PC-9 (cell line): ENCODE measurements at regions not wholly inside any gene's neighbourhood (a gene's known extent, or its start where the extent isn't known, plus 50 kb on each side); places are given as distances from the start of the nearest gene placed in this dataset.

Experiments used
- BruUV-seq: library from RNA; stranded (reverse); fragments of 400-500 nt; replicated peaks from 2 replicates; lab custom pipeline; 2021; lab: Mats Ljungman, UMichigan
- CTCF ChIA-PET: fragments of 300-600 bp; sonication (Branson Sonifier 250); formaldehyde crosslinking; loops from one replicate; lab custom pipeline; 2022; ENCODE audit warnings: antibody characterized with exemption; lab: Charles Lee
- POLR2A ChIA-PET: fragments of 300-600 bp; sonication (Branson Sonifier 250); formaldehyde crosslinking; loops from one replicate; lab custom pipeline; 2022; ENCODE audit warnings: antibody characterized with exemption; ENCODE audit not compliant: unreplicated experiment; lab: Charles Lee
- DNase-seq, 2 experiments: peaks; one replicate each; pipeline versions ENCODE4 v3.0.0 to v3.0.0-alpha.2; 2015 to 2022; ENCODE audit warnings: mixed read lengths in 1 of 2
- H2AFZ ChIP-seq: fragments of 200-600 bp; sonication (generic); 2 replicates; pipeline ENCODE4 v1.8.1; 2017; ENCODE audit warnings: antibody characterized with exemption
- H3F3A ChIP-seq: fragments of 200-600 bp; sonication (generic); 2 replicates; pipeline ENCODE4 v1.8.1; 2017; ENCODE audit warnings: antibody characterized with exemption, mild to moderate bottlenecking, low read depth; ENCODE audit not compliant: insufficient read depth
- H3K27ac ChIP-seq: fragments of 200-600 bp; sonication (generic); 2 replicates; pipeline ENCODE4 v1.6.1; 2016; ENCODE audit warnings: mixed run types
- H3K27me3 ChIP-seq: fragments of 200-600 bp; sonication (generic); 2 replicates; pipeline ENCODE4 v1.6.1; 2016; ENCODE audit warnings: low read depth, mixed run types; ENCODE audit not compliant: insufficient read depth
- H3K36me3 ChIP-seq: fragments of 200-600 bp; sonication (generic); 2 replicates; pipeline ENCODE4 v1.6.1; 2016; ENCODE audit warnings: low read depth, mixed run types
- H3K4me1 ChIP-seq: fragments of 200-600 bp; sonication (generic); replicated peaks from 2 replicates; pipeline ENCODE4 v1.6.1; 2016; ENCODE audit warnings: mixed run types; ENCODE audit not compliant: insufficient read depth
- H3K4me2 ChIP-seq: fragments of 200-600 bp; sonication (generic); 2 replicates; pipeline ENCODE4 v1.6.1; 2017; ENCODE audit warnings: mixed run types
- H3K4me3 ChIP-seq: fragments of 200-600 bp; sonication (generic); 2 replicates; pipeline ENCODE4 v1.6.1; 2016; ENCODE audit warnings: mixed run types
- H3K79me2 ChIP-seq: fragments of 200-600 bp; sonication (generic); 2 replicates; pipeline ENCODE4 v1.6.1; 2017; ENCODE audit warnings: low read depth, mixed run types
- H3K9me2 ChIP-seq: fragments of 200-600 bp; sonication (generic); 2 replicates; pipeline ENCODE4 v1.8.1; 2017; ENCODE audit warnings: mild to moderate bottlenecking; ENCODE audit not compliant: insufficient read depth
- H3K9me3 ChIP-seq: fragments of 200-600 bp; sonication (generic); 2 replicates; pipeline ENCODE4 v1.8.1; 2016; ENCODE audit warnings: low read depth; ENCODE audit not compliant: insufficient read depth
- H4K20me1 ChIP-seq: fragments of 200-600 bp; sonication (generic); 2 replicates; pipeline ENCODE4 v1.8.1; 2017; ENCODE audit not compliant: insufficient read depth
- EZH2 ChIP-seq: fragments of 200-600 bp; sonication (generic); IDR thresholded peaks from 2 replicates; pipeline ENCODE4 v1.8.0; 2017; ENCODE audit warnings: antibody characterized with exemption, low read depth
- intact Hi-C: fragments of 100-400 bp; cut with micrococcal nuclease; formaldehyde crosslinking; loops from one replicate; pipeline ENCODE4 v1.10.0; 2022; ENCODE audit not compliant: unreplicated experiment
- TF ChIP-seq, protein P1 (sequence below): fragments of 200-600 bp; sonication (generic); conservative IDR thresholded peaks from 2 replicates; pipeline ENCODE4 v1.6.1; 2017; ENCODE audit warnings: mixed run types, antibody characterized with exemption, mild to moderate bottlenecking, moderate library complexity

GRCh38 chr1:88013485-88013884, 670.6 kb upstream of the PKN2 start:
- H3K9me2 ChIP-seq, result no peaks in the 10 kb centered on the region
- H3F3A ChIP-seq, result no peaks in the 10 kb centered on the region; the same call in 1 of the 2 replicates
- H3K36me3 ChIP-seq, result no peaks in the 10 kb centered on the region
- DNase-seq, result peak in 1 of 2 experiments; percentile 38
- POLR2A ChIA-PET, result no interaction called here
- no TSS peak for BruUV-seq
- intact Hi-C loops, result no loop called here
- H3K4me1 ChIP-seq, result peaks cover 15% of the 10 kb centered on the region
- no peak for TF ChIP-seq EZH2
- TF ChIP-seq, protein P1, sequence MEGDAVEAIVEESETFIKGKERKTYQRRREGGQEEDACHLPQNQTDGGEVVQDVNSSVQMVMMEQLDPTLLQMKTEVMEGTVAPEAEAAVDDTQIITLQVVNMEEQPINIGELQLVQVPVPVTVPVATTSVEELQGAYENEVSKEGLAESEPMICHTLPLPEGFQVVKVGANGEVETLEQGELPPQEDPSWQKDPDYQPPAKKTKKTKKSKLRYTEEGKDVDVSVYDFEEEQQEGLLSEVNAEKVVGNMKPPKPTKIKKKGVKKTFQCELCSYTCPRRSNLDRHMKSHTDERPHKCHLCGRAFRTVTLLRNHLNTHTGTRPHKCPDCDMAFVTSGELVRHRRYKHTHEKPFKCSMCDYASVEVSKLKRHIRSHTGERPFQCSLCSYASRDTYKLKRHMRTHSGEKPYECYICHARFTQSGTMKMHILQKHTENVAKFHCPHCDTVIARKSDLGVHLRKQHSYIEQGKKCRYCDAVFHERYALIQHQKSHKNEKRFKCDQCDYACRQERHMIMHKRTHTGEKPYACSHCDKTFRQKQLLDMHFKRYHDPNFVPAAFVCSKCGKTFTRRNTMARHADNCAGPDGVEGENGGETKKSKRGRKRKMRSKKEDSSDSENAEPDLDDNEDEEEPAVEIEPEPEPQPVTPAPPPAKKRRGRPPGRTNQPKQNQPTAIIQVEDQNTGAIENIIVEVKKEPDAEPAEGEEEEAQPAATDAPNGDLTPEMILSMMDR, result no peak
- H3K4me2 ChIP-seq, result no peak overlapping the region
- H3K27me3 ChIP-seq, result no peaks in the 10 kb centered on the region
- H2AFZ ChIP-seq, result no peak overlapping the region
- CTCF ChIA-PET, result no interaction called here
- H4K20me1 ChIP-seq, result no peaks in the 10 kb centered on the region
- H3K79me2 ChIP-seq, result no peaks in the 10 kb centered on the region
- H3K4me3 ChIP-seq, result no peak overlapping the region
- H3K9me3 ChIP-seq, result no peaks in the 10 kb centered on the region; the same call in 1 of the 2 replicates
- H3K27ac ChIP-seq, result no peak overlapping the region

DNA sequence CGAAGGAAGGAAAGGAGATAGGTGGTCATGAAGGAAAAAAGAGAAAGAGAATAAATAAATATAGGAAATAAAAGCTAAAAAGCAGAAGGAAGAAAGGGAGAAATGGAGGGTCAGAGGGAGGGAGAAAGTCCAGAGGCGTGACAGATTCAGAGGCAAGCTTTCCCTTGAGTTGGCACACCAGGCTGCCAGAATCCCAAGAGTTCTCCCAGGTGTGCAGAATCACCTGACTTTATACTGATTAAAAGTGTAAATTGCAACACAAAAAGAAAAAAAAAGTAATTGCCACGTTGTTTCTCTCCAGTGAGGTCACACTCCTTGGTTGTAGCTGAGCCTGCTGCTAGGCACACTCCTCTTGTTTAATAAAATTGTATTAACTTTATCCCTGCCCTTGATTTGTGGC, 669.9 kb upstream of the PKN2 start:
- Histone ChIP-seq H3K4me1 (peaks cover 15% of the 10 kb centered on the region), H3K9me3 (no peaks in the 10 kb centered on the region; the same call in 1 of the 2 replicates), H3K27me3 (no peaks in the 10 kb centered on the region), H3K79me2 (no peaks in the 10 kb centered on the region), H3K36me3 (no peaks in the 10 kb centered on the region), H3K4me3 (no peak overlapping the region), H3F3A (no peaks in the 10 kb centered on the region; the same call in 1 of the 2 replicates), H3K27ac (no peak overlapping the region), H4K20me1 (no peaks in the 10 kb centered on the region), H2AFZ (no peak overlapping the region), H3K9me2 (no peaks in the 10 kb centered on the region), H3K4me2 (no peak overlapping the region)
- ChIA-PET POLR2A (no interaction called here), CTCF (no interaction called here)
- no peak for TF ChIP-seq EZH2
- TF ChIP-seq, protein P1, result no peak
- no TSS peak for BruUV-seq
- intact Hi-C loops, result no loop called here
- peak in 1 of 2 experiments; percentile 10 for DNase-seq

DNA sequence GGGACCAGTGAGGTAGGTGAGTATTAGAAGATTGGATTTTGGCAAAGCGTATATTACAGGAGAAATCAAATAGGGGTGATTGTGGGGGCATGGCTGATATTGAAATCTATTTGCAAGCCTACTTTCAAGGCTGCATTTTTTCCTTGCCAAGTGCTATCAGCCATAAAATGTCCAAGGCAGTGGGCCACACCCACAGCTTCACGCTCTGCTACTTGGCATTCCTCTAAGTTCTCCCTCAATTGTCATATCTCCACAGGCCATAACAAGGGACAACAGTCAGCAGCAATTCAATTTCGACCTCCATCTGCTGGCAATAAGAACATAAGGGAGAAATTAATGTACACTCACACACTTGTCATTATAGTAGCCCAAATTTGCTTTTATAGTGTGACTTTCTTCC, 667.1 kb upstream of the PKN2 start:
- Histone ChIP-seq H3K79me2 (no peaks in the 10 kb centered on the region), H3F3A (no peaks in the 10 kb centered on the region), H3K36me3 (no peaks in the 10 kb centered on the region), H4K20me1 (no peaks in the 10 kb centered on the region), H3K27me3 (no peaks in the 10 kb centered on the region), H3K27ac (no peak overlapping the region), H3K9me2 (no peaks in the 10 kb centered on the region), H3K4me2 (no peak overlapping the region), H2AFZ (0 out of 2 replicates have a peak overlapping the region, but pooled peaks have one; percentile 29), H3K9me3 (no peaks in the 10 kb centered on the region; the same call in 1 of the 2 replicates), H3K4me1 (peaks cover 15% of the 10 kb centered on the region), H3K4me3 (no peak overlapping the region)
- CTCF ChIA-PET, result no interaction called here
- peak in 1 of 2 experiments; percentile 26 for DNase-seq
- no TSS peak for BruUV-seq
- POLR2A ChIA-PET, result no interaction called here
- intact Hi-C loops, result no loop called here
- TF ChIP-seq, protein P1, result no peak
- TF ChIP-seq EZH2, result no peak
